HepG2 (cell line): ENCODE measurements at regions not wholly inside any gene's neighbourhood (a gene's known extent, or its start where the extent isn't known, plus 50 kb on each side); places are given as distances from the start of the nearest gene placed in this dataset.
"Not testable (repeated sequence)": the region's sequence is repeated elsewhere in the genome, so short reads cannot be mapped to it uniquely, and the experiment has no call there.

ENCODE experiments used
- ATAC-seq: fragments of 200-7000 bp; cut with Tn5 transposase; 3 replicates; pipeline ENCODE4 v1.9.1; 2020; ENCODE audit warnings: mild to moderate bottlenecking, moderate library complexity
- BruUV-seq: library from RNA; stranded (reverse); fragments of 400-500 nt; replicated peaks from 2 replicates; lab custom pipeline; 2021; lab: Mats Ljungman, UMichigan
- CTCF ChIA-PET: fragments of 300-600 bp; formaldehyde crosslinking; extraction: SDS; loops from one replicate; lab custom pipeline; 2021; ENCODE audit warnings: low total read pairs, inconsistent platforms, low intra/inter-chr PET ratio; lab: Yijun Ruan, JAX
- POLR2A ChIA-PET: fragments of 350-600 bp; sonication (Branson Sonifier 250); formaldehyde crosslinking; loops from one replicate; lab custom pipeline; 2020; ENCODE audit warnings: antibody characterized with exemption, inconsistent platforms; lab: Yijun Ruan, JAX
- DNase-seq: peaks from one replicate; pipeline ENCODE4 v3.0.0-alpha.2; 2015; ENCODE audit warnings: low spot score
- FAIRE-seq: peaks from 3 replicates; lab custom pipeline; 2011; peaks lifted over from hg19 to GRCh38; lab: Jason Lieb, UNC
- H2AFZ ChIP-seq: one replicate; pipeline ENCODE4 v1.6.1; 2011; ENCODE audit warnings: low read length, inconsistent platforms
- H3K27ac ChIP-seq: fragments of 300-600 bp; 3 replicates; pipeline ENCODE4 v1.8.0; 2011; ENCODE audit warnings: mixed run types, mild to moderate bottlenecking, mixed read lengths, low read length, inconsistent platforms; ENCODE audit not compliant: insufficient read depth; ENCODE audit errors: extremely low read length
- H3K27me3 ChIP-seq, 2 experiments: fragments of 200-600 bp in 1 of 2; 2 replicates in 1 of 2; 3 replicates in 1 of 2; pipeline versions ENCODE4 v1.6.0 to v1.8.0; 2011; ENCODE audit warnings: low read length in 2 of 2, mild to moderate bottlenecking in 2 of 2, moderate library complexity in 2 of 2, inconsistent platforms in 1 of 2; ENCODE audit not compliant: insufficient read depth in 2 of 2, control insufficient read depth in 1 of 2
- H3K36me3 ChIP-seq, 2 experiments: fragments of 200-600 bp in 1 of 2; replicated peaks in 1 of 2; 2 replicates in 1 of 2; 3 replicates in 1 of 2; pipeline versions ENCODE4 v1.5.1 to v1.8.0; 2011; ENCODE audit warnings: low read length in 2 of 2, inconsistent platforms in 1 of 2; ENCODE audit not compliant: insufficient read depth in 2 of 2, control insufficient read depth in 1 of 2
- H3K4me1 ChIP-seq: 2 replicates; pipeline ENCODE4 v1.5.1; 2012; ENCODE audit warnings: low read length, inconsistent platforms; ENCODE audit not compliant: insufficient read depth
- H3K4me2 ChIP-seq: 2 replicates; pipeline ENCODE4 v1.6.0; 2011; ENCODE audit warnings: low read depth, low read length, inconsistent platforms
- H3K4me3 ChIP-seq, 3 experiments: fragments of 200-600 bp in 1 of 3; sonication (generic), shearing (Covaris generic) in 1 of 3; replicated peaks in 1 of 3; 2 replicates each; pipeline ENCODE4 v1.5.1; 2011 to 2016; ENCODE audit warnings: low read length in 3 of 3, inconsistent platforms in 2 of 3, low read depth in 2 of 3, mild to moderate bottlenecking in 2 of 3, control low read depth in 1 of 3, mixed read lengths in 1 of 3; ENCODE audit not compliant: insufficient read depth in 1 of 3
- H3K79me2 ChIP-seq: one replicate; pipeline ENCODE4 v1.6.1; 2011; ENCODE audit warnings: low read length, inconsistent platforms; ENCODE audit not compliant: insufficient read depth
- H3K9ac ChIP-seq: 2 replicates; pipeline ENCODE4 v1.6.0; 2011; ENCODE audit warnings: mild to moderate bottlenecking, low read depth, low read length, inconsistent platforms; ENCODE audit not compliant: insufficient read depth
- H3K9me3 ChIP-seq: 2 replicates; pipeline ENCODE4 v1.5.1; 2012; ENCODE audit warnings: mild to moderate bottlenecking, low read length
- H4K20me1 ChIP-seq: 2 replicates; pipeline ENCODE4 v1.6.0; 2011; ENCODE audit warnings: inconsistent platforms, mild to moderate bottlenecking, low read length, moderate library complexity; ENCODE audit not compliant: insufficient read depth
- ATF1 ChIP-seq: IDR thresholded peaks from 2 replicates; pipeline ENCODE4 v1.6.1; 2016; ENCODE audit warnings: mild to moderate bottlenecking, control low read depth
- TEAD3 ChIP-seq: optimal IDR thresholded peaks from 2 replicates; pipeline ENCODE3; 2016; ENCODE audit warnings: borderline replicate concordance
- ZNF430 ChIP-seq: sonication (generic); formaldehyde crosslinking; IDR thresholded peaks from 2 replicates; pipeline ENCODE4 v1.9.0; 2021; ENCODE audit warnings: mild to moderate bottlenecking, missing genetic modification reagents
- ZNF768 ChIP-seq: sonication (generic); formaldehyde crosslinking; IDR thresholded peaks from 2 replicates; pipeline ENCODE4 v1.4.0; 2020; ENCODE audit warnings: missing genetic modification reagents
- WGBS: methylation state at CpG from one replicate; pipeline ENCODE4 v1.1.6; 2017; ENCODE audit warnings: low lambda C conversion rate; 5-methylcytosine and 5-hydroxymethylcytosine counted together
- in situ Hi-C: cut with HindIII; loops from 2 replicates; pipeline ENCODE4 v1.10.0; 2017; ENCODE audit warnings: low pct_unique_long_range_greater_than_20kb; ENCODE audit not compliant: extremely low pct_ligation_motif_present
- intact Hi-C: fragments of 100-400 bp; cut with micrococcal nuclease; formaldehyde crosslinking; loops from one replicate; pipeline ENCODE4 v1.10.0; 2022; ENCODE audit not compliant: unreplicated experiment
- TF ChIP-seq, protein P1 (sequence below): sonication (generic); formaldehyde crosslinking; IDR thresholded peaks from 2 replicates; pipeline ENCODE4 v1.5.1; 2020; ENCODE audit warnings: mild to moderate bottlenecking, missing genetic modification reagents, moderate library complexity
- TF ChIP-seq, protein P2 (sequence below): sonication (generic); formaldehyde crosslinking; IDR thresholded peaks from 2 replicates; pipeline ENCODE4 v1.5.1; 2020; ENCODE audit warnings: missing genetic modification reagents, mild to moderate bottlenecking, borderline replicate concordance

DNA sequence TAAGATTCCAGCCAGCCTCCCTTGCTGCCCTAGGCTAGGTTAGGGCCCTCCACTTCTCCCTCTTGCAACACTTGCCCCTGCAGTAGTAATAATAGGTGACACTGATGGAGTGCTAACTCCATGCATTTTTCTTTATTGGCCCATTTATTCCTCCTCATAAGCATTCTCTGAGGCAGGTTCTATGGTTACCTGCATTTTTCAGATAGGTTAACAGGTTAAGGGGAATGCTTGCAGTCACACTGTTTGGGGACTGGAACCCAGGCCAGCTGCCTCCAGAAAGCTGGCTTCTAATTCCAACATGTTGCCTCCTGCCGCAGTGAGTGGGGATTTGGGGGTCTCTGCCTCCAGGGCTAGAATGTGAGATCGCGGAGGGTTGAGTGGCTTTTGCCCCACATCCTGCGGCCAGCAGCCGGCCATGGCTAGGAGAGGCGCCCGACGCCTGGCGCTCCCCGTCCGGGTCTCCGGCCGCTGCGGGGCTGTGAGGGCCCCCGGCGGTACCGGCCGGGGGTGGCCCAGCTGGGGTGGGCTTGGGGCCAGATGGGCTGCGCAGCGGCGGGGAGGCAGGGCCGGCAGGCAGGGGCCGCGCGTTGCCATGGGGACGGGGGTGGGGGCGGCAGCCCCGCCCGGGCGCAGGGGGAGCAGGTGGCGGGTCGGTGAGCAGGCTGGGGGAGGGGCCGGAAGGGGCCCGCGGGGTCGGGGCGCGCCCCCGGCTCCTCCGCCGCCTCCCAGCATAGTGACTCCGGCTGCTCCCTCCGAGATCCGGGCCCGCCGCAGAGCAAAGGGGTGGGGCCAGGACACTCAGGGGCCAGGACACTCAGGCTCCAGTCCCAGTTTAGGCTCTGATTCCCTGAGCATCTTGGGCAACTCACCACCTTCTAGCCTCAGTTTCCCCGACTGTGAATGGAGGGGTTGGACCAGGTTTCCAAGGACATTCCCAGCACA, 68.4 kb upstream of the SSBP3 start (continued):
- TF ChIP-seq, protein P1, sequence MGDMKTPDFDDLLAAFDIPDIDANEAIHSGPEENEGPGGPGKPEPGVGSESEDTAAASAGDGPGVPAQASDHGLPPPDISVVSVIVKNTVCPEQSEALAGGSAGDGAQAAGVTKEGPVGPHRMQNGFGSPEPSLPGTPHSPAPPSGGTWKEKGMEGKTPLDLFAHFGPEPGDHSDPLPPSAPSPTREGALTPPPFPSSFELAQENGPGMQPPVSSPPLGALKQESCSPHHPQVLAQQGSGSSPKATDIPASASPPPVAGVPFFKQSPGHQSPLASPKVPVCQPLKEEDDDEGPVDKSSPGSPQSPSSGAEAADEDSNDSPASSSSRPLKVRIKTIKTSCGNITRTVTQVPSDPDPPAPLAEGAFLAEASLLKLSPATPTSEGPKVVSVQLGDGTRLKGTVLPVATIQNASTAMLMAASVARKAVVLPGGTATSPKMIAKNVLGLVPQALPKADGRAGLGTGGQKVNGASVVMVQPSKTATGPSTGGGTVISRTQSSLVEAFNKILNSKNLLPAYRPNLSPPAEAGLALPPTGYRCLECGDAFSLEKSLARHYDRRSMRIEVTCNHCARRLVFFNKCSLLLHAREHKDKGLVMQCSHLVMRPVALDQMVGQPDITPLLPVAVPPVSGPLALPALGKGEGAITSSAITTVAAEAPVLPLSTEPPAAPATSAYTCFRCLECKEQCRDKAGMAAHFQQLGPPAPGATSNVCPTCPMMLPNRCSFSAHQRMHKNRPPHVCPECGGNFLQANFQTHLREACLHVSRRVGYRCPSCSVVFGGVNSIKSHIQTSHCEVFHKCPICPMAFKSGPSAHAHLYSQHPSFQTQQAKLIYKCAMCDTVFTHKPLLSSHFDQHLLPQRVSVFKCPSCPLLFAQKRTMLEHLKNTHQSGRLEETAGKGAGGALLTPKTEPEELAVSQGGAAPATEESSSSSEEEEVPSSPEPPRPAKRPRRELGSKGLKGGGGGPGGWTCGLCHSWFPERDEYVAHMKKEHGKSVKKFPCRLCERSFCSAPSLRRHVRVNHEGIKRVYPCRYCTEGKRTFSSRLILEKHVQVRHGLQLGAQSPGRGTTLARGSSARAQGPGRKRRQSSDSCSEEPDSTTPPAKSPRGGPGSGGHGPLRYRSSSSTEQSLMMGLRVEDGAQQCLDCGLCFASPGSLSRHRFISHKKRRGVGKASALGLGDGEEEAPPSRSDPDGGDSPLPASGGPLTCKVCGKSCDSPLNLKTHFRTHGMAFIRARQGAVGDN, result no peak
- TF ChIP-seq ZNF430, result no peak
- TF ChIP-seq, protein P2, sequence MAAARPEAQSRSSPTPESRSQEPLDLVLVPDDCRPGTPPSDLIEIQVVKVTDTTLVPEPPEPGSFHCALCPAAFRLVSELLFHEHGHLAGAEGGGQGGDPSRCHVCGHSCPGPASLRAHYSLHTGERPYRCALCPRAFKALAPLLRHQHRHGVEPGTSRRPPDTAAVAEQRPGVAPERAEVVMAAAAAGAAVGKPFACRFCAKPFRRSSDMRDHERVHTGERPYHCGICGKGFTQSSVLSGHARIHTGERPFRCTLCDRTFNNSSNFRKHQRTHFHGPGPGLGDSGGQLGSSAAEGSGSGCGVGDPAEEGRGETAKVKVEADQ (CRISPR knock-in tag), result no peak

DNA sequence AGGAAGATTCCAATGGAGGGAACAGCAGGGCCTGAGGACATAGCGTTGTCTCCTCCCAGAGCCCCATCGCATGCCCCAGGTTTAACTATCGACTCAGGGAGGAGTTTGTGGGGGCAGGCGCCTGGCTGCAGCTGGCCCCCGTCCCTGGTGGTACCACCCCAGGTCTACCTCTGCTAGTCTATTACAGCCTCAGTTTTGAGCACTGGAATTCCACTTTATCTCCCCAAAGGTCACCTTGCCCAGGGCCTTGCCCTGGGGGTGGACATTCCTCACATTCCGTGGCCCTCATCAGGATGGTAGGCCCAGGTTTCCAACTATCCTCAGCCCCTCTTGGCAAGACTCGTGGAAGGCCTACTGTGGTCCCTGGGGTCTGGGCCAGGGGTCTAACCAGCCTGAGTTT, 65.4 kb upstream of the SSBP3 start:
- TF ChIP-seq TEAD3 (peak; percentile 32), ZNF768 (no peak), ATF1 (CRISPR knock-in tag) (no peak)
- in situ Hi-C loops (no loop called here), intact Hi-C loops (no loop called here)
- Histone ChIP-seq H3K4me3 (no peak overlapping the region), H3K27ac (no peak overlapping the region), H3K4me1 (peaks cover 9% of the 10 kb centered on the region; the same call in 1 of the 2 replicates), H3K79me2 (no peaks in the 10 kb centered on the region), H2AFZ (no peak overlapping the region), H4K20me1 (no peaks in the 10 kb centered on the region), H3K9me3 (no peaks in the 10 kb centered on the region), H3K4me2 (no peak overlapping the region), H3K36me3 (no peaks in the 10 kb centered on the region), H3K27me3 (peaks cover 2 to 27% of the 10 kb centered on the region in 2 experiments; a peak in 4 of 5 replicates), H3K9ac (no peak overlapping the region)
- no TSS peak for BruUV-seq
- ChIA-PET POLR2A (no interaction called here), CTCF (no interaction called here)
- ATAC-seq, result no peak
- no peak for DNase-seq
- WGBS, result 3% methylated on average over 6 of the region's 7 CpGs
- no peak for FAIRE-seq

DNA sequence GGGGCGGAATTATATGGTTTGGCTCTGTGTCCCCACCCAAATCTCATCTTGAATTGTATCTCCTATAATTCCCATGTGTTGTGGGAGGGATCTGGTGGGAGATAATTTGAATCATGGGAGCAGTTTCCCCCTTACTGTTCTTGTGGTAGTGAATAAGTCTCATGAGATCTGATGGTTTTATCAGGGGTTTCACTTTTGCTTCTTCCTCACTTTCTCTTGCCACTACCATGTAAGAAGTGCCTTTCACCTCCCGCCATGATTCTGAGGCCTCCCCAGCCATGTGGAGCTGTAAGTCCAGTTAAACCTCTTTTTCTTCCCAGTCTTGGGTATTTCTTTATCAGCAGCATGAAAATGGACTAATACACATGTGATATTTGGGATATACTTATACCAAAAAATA, 63.2 kb upstream of the SSBP3 start:
- BruUV-seq, CTCF ChIA-PET, H3K9me3 ChIP-seq, H3K9ac ChIP-seq, H3K36me3 ChIP-seq, DNase-seq, ATAC-seq, H2AFZ ChIP-seq, H3K4me2 ChIP-seq, H3K27ac ChIP-seq, intact Hi-C loops, H3K4me3 ChIP-seq, in situ Hi-C loops, H3K79me2 ChIP-seq, FAIRE-seq, H4K20me1 ChIP-seq, POLR2A ChIA-PET: not testable (repeated sequence)
- H3K4me1 ChIP-seq, result peaks cover 15% of the 10 kb centered on the region
- peaks cover 1 to 24% of the 10 kb centered on the region in 2 experiments for H3K27me3 ChIP-seq
- WGBS, result 51% methylated on average over 2 of the region's 2 CpGs
